GM12873 (cell line): ENCODE measurements at regions not wholly inside any gene's neighbourhood (a gene's known extent, or its start where the extent isn't known, plus 50 kb on each side); places are given as distances from the start of the nearest gene placed in this dataset.
A peak's percentile ranks its signal among the peaks of the same experiment; 100 is the strongest.

Experiments
- TF ChIP-seq, protein P1 (sequence below): IDR thresholded peaks from 2 replicates; pipeline ENCODE4 v1.5.1; 2012; ENCODE audit warnings: low read depth, mild to moderate bottlenecking, moderate library complexity, low read length, control low read depth; ENCODE audit not compliant: insufficient read depth; ENCODE audit errors: missing control alignments

DNA sequence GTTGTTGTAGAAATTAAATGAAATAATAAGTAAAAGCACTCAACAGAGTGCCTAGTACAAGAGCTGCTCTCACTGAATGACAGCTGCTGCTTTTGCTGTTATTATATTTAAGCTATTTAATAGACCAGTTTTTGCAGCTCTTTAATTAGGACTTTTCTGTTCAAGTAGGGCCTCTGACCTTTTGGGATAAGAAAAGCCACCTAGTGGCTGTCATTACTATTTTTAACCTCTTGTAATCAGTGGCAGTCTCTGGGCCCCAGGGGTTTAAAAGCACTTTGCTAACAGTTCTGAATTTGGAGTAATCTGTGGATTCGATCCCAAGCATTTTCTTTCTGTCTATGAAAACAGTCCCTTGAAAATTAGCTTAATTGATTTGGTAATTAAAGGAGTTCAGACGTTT, 121.1 kb downstream of the NUDT12 start:
- TF ChIP-seq, protein P1, sequence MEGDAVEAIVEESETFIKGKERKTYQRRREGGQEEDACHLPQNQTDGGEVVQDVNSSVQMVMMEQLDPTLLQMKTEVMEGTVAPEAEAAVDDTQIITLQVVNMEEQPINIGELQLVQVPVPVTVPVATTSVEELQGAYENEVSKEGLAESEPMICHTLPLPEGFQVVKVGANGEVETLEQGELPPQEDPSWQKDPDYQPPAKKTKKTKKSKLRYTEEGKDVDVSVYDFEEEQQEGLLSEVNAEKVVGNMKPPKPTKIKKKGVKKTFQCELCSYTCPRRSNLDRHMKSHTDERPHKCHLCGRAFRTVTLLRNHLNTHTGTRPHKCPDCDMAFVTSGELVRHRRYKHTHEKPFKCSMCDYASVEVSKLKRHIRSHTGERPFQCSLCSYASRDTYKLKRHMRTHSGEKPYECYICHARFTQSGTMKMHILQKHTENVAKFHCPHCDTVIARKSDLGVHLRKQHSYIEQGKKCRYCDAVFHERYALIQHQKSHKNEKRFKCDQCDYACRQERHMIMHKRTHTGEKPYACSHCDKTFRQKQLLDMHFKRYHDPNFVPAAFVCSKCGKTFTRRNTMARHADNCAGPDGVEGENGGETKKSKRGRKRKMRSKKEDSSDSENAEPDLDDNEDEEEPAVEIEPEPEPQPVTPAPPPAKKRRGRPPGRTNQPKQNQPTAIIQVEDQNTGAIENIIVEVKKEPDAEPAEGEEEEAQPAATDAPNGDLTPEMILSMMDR: peak; percentile 33

DNA sequence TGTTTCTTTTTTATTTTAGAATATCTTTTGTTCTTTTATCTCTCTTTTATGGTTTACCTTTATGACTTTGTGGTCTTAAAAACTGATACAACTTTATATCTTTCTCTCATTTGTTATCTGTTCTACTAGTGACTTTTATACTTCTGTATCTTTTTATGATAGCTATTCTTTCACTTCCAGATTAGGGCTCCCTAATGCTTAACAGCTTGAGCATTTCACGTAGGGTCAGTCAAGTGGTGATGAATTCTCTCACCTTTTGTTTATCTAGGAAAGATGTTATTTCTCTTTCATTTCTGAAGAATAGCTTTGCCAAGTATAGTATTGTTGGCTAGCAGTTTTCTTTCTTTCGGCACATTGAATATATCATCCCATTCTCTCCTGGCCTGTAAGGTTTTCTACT, 123.6 kb downstream of the NUDT12 start:
- TF ChIP-seq, protein P1: no peak

DNA sequence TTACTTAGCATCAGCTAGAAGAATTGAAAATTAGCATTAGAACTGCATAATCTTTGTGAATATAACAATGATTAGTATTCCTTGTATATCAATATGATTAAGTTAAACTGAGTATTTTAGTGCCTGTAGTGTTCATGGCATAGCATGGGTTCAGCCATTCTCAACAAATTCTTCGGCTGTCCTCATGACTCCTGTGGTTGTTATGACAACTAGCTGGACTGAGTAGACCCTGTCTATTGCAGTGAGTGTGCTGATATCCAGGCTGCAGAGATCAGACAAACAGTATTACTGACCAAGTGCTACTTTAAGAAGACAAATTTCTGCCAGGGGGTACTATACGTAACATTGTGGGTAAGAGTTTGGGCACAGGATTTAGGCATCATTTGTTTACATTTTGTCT, 125.9 kb downstream of the NUDT12 start:
- TF ChIP-seq, protein P1: no peak

DNA sequence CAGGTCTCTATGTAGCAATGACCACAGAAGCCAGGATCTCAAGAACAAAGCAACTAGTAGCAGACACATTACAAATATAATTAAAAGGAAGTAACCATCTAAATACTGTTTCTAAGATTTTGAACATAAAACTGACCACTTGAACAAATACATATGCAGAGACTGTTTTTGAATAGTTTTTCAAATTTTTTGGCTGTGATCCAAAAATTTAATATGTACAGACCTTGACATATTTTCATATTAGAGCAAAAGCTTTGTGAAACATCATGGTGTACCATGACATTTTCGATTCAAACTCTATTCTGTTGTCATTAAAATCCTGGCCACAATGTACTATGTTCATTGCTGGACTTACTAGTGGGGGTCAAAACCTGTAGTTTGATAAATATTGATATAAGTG, 126.5 kb downstream of the NUDT12 start:
- TF ChIP-seq, protein P1: no peak

DNA sequence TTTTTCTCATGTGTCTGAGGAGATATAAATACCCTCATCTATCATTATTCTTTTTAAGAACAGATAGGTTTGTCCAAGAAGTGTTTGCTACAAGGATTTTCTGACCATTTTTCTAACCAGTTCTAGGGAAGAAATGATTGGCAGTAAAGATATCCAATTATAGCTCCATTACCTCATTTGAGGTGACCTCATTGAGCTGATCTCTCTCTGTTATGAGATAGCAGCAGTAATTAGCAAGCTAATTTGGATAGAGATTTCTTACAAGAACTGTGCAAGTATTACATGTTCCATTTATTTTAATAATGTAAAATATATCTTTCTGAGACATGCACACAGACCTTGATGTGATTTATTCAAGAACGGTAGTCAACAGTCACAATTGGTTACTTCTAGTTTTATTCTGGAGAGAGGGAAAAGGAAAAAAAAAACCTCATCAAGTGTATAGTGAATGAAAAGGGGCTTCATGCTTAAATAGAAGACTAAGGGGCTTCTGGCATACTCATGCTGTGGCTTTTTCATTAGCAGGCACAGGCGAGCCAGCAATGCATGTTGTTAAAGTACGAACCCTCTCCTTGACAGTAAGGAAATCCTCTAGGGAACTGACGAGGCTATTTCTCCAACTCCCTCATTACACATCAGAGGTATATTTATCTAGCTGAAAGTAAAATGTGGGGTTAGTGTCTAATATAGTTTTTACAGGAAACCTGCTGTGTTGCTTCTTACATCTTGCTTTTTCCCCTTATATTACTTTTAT, 127.3 kb downstream of the NUDT12 start:
- TF ChIP-seq, protein P1: no peak

DNA sequence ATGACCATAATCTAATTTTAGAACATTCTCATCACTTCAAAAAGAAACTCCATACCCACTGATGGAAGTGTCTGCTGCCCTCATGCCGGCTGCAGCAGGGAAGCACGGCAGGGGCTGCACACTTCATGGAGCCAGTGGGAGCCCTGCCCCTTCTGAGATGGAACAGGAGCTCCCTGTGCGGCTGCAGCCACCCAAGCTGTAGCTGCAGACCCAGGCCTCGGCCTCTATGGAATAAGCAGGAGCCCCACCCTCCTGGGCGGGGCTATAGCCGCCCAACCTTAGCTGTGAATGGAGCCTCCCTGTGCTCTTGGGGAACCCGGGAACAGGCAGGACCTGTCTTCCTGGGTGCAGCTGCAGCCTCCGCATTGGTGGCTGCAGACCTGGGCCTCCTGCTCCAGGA, 128.5 kb downstream of the NUDT12 start:
- TF ChIP-seq, protein P1: no peak

DNA sequence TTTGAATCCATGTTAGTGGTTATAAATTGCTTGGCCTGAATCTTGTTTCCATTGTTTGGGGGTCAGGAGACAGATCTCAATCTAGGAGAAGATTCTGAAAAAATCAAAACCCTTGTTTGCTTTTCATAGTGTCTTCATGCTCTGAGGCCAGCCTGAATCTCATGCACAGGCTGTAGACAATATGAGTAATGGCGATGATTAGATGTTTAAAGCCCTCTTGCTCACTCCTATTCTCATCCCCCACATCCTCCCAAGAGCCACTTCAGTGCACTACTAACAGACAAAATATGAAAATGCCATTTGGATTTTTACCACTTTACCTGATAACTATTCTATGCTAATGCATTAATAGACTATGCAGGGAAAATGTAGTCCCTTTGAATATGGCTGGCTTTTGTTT, 129.4 kb downstream of the NUDT12 start:
- TF ChIP-seq, protein P1: no peak
